ENCODE measurements at regions not wholly inside any gene's neighbourhood (a gene's known extent, or its start where the extent isn't known, plus 50 kb on each side); places are given as distances from the start of the nearest gene placed in this dataset.

- DNase-seq: no peak
- no peak overlapping the region for H3K27ac ChIP-seq
- intact Hi-C loops (cut with DNase I; ENCODE audit: low total_unique reads): no loop called here
Observed at GRCh38 chr2:40719414-40719813, 267.5 kb upstream of the SLC8A1 start.

GRCh38 chr2:40721595-40721994 lies 269.7 kb upstream of the SLC8A1 start:
- intact Hi-C loops (cut with DNase I; ENCODE audit: low total_unique reads): no loop called here
- H3K27ac ChIP-seq: no peak overlapping the region
- no peaks in the 10 kb centered on the region for H3K36me3 ChIP-seq
- no peaks in the 10 kb centered on the region for H3K4me1 ChIP-seq
- H3K9me3 ChIP-seq: no peaks in the 10 kb centered on the region
- H3K27me3 ChIP-seq: no peaks in the 10 kb centered on the region
- no peak for DNase-seq
- H3K4me3 ChIP-seq: no peak overlapping the region
- TF ChIP-seq CTCF (IDR thresholded peaks at IDR 0.05) (no peak), POLR2A (IDR thresholded peaks at IDR 0.05) (no peak)

More at GRCh38 chr2:40719414-40719813, 267.5 kb upstream of the SLC8A1 start:
- TF ChIP-seq CTCF (IDR thresholded peaks at IDR 0.05) (no peak), POLR2A (IDR thresholded peaks at IDR 0.05) (no peak)
- Histone ChIP-seq H3K27me3 (no peaks in the 10 kb centered on the region), H3K9me3 (no peaks in the 10 kb centered on the region), H3K4me1 (no peaks in the 10 kb centered on the region), H3K4me3 (no peak overlapping the region), H3K36me3 (no peaks in the 10 kb centered on the region)

- Histone ChIP-seq H3K4me1 (no peaks in the 10 kb centered on the region), H3K36me3 (no peaks in the 10 kb centered on the region), H3K27me3 (no peaks in the 10 kb centered on the region), H3K9me3 (no peaks in the 10 kb centered on the region), H3K27ac (no peak overlapping the region), H3K4me3 (no peak overlapping the region)
- TF ChIP-seq POLR2A (IDR thresholded peaks at IDR 0.05): no peak
- no peak for TF ChIP-seq CTCF (IDR thresholded peaks at IDR 0.05)
- intact Hi-C loops (cut with DNase I; ENCODE audit: low total_unique reads): no loop called here
- no peak for DNase-seq
Observed at GRCh38 chr2:40723194-40723593, 271.3 kb upstream of the SLC8A1 start.

GRCh38 chr2:40725040-40725439 lies 273.1 kb upstream of the SLC8A1 start:
- Histone ChIP-seq H3K4me1 (no peaks in the 10 kb centered on the region), H3K27me3 (no peaks in the 10 kb centered on the region), H3K36me3 (no peaks in the 10 kb centered on the region), H3K9me3 (no peaks in the 10 kb centered on the region), H3K27ac (no peak overlapping the region), H3K4me3 (no peak overlapping the region)
- DNase-seq: peak in 1 of 2 donors; percentile 26
- TF ChIP-seq POLR2A (IDR thresholded peaks at IDR 0.05): no peak
- no peak for TF ChIP-seq CTCF (IDR thresholded peaks at IDR 0.05)
- intact Hi-C loops (cut with DNase I; ENCODE audit: low total_unique reads): no loop called here

- H3K27me3 ChIP-seq: no peaks in the 10 kb centered on the region
- no peak overlapping the region for H3K4me3 ChIP-seq
- TF ChIP-seq CTCF (IDR thresholded peaks at IDR 0.05) (no peak), POLR2A (IDR thresholded peaks at IDR 0.05) (no peak)
- intact Hi-C loops (cut with DNase I; ENCODE audit: low total_unique reads): no loop called here
- no peaks in the 10 kb centered on the region for H3K9me3 ChIP-seq
- H3K27ac ChIP-seq: no peak overlapping the region
- H3K4me1 ChIP-seq: no peaks in the 10 kb centered on the region
- no peaks in the 10 kb centered on the region for H3K36me3 ChIP-seq
- no peak for DNase-seq
Observed at GRCh38 chr2:40725950-40726349, 274.1 kb upstream of the SLC8A1 start.

Measured in uterus (tissue), 3 donors.